Right cardiac atrium (tissue), 5 donors: ENCODE measurements at regions not wholly inside any gene's neighbourhood (a gene's known extent, or its start where the extent isn't known, plus 50 kb on each side); places are given as distances from the start of the nearest gene placed in this dataset.

Source experiments
- ATAC-seq, 2 donors: fragments of 200-7000 bp; cut with Tn5 transposase; one replicate each; pipeline versions ENCODE4 v1.8.0 to v1.9.1; 2020; ENCODE audit warnings: moderate library complexity in 2 of 2, mild to moderate bottlenecking in 1 of 2
- DNase-seq, 3 donors: peaks; one replicate each; pipeline ENCODE4 v3.0.0-alpha.2; 2020
- H3K27ac ChIP-seq: one replicate; pipeline ENCODE4 v1.5.1; 2013; ENCODE audit warnings: mild to moderate bottlenecking, low read length, control low read depth, moderate library complexity
- H3K27me3 ChIP-seq: one replicate; pipeline ENCODE4 v1.6.1; 2013; ENCODE audit not compliant: control insufficient read depth, insufficient read depth
- H3K4me1 ChIP-seq: one replicate; pipeline ENCODE4 v1.6.1; 2013; ENCODE audit warnings: low read length; ENCODE audit not compliant: control insufficient read depth, insufficient read depth
- H3K4me3 ChIP-seq: one replicate; pipeline ENCODE4 v1.5.1; 2013; ENCODE audit warnings: low read length, control low read depth
- H3K9me3 ChIP-seq: one replicate; pipeline ENCODE4 v1.6.1; 2013; ENCODE audit warnings: low read length; ENCODE audit not compliant: control insufficient read depth
- WGBS: extraction: QIAGEN DNeasy Blood & Tissue Kit; methylation state at CpG from one replicate; pipeline ENCODE4 v1.1.7; 2013; 5-methylcytosine and 5-hydroxymethylcytosine counted together
- intact Hi-C, 4 donors: fragments of 100-400 bp; cut with DNase I; formaldehyde crosslinking; loops; one replicate each; pipeline versions ENCODE4 v1.11.0 to v1.14.0; 2022 to 2023
- donor health status: healthy with polysubstance abuse.
- donor health status: DM: no; HTN: yes; CAD: no.
- donor health status: DM: no; HTN: no; CAD: no.
- donor health status: DM: no; HTN: yes; CAD: no; lungs with severe emphysema.
- donor health status: DM: yes; HTN: yes; CAD: no.

GRCh38 chr2:186255823-186256222 is 230.2 kb upstream of the ZC3H15 start:
- Histone ChIP-seq H3K4me1 (no peaks in the 10 kb centered on the region), H3K4me3 (no peak overlapping the region), H3K27me3 (no peaks in the 10 kb centered on the region), H3K9me3 (no peaks in the 10 kb centered on the region), H3K27ac (no peak overlapping the region)
- DNase-seq = no peak
- ATAC-seq = no peak
- intact Hi-C loops = no loop called here
- 91% methylated on average over 4 of the region's 4 CpGs for WGBS

GRCh38 chr2:186256540-186256939 is 229.5 kb upstream of the ZC3H15 start:
- no peak for DNase-seq
- WGBS = 13% methylated on average over 1 of the region's 1 CpG
- Histone ChIP-seq H3K27me3 (no peaks in the 10 kb centered on the region), H3K4me3 (no peak overlapping the region), H3K4me1 (no peaks in the 10 kb centered on the region), H3K9me3 (no peaks in the 10 kb centered on the region), H3K27ac (no peak overlapping the region)
- intact Hi-C loops = no loop called here
- ATAC-seq = peak in 1 of 2 donors; percentile 18

GRCh38 chr2:186263673-186264250 is 222.3 kb upstream of the ZC3H15 start:
- H3K27me3 ChIP-seq = no peaks in the 10 kb centered on the region
- intact Hi-C loops = no loop called here
- H3K27ac ChIP-seq = no peak overlapping the region
- H3K9me3 ChIP-seq = no peaks in the 10 kb centered on the region
- 92% methylated on average over 3 of the region's 3 CpGs for WGBS
- ATAC-seq (no peak), DNase-seq (no peak)
- no peaks in the 10 kb centered on the region for H3K4me1 ChIP-seq
- no peak overlapping the region for H3K4me3 ChIP-seq

- no peak overlapping the region for H3K27ac ChIP-seq
- no peaks in the 10 kb centered on the region for H3K9me3 ChIP-seq
- DNase-seq (no peak), ATAC-seq (no peak)
- intact Hi-C loops = no loop called here
- H3K27me3 ChIP-seq = no peaks in the 10 kb centered on the region
- WGBS = 91% methylated on average over 2 of the region's 2 CpGs
- no peaks in the 10 kb centered on the region for H3K4me1 ChIP-seq
- no peak overlapping the region for H3K4me3 ChIP-seq
These were observed 216.5 kb upstream of the ZC3H15 start for GRCh38 chr2:186269536-186269935.

GRCh38 chr2:186273953-186274352 is 212.1 kb upstream of the ZC3H15 start:
- intact Hi-C loops = no loop called here
- H3K9me3 ChIP-seq = no peaks in the 10 kb centered on the region
- DNase-seq (no peak), ATAC-seq (no peak)
- H3K27me3 ChIP-seq = no peaks in the 10 kb centered on the region
- H3K27ac ChIP-seq = no peak overlapping the region
- H3K4me1 ChIP-seq = no peaks in the 10 kb centered on the region
- H3K4me3 ChIP-seq = no peak overlapping the region

- intact Hi-C loops = no loop called here
- Histone ChIP-seq H3K27ac (no peak overlapping the region), H3K4me1 (no peaks in the 10 kb centered on the region), H3K9me3 (no peaks in the 10 kb centered on the region), H3K4me3 (no peak overlapping the region), H3K27me3 (no peaks in the 10 kb centered on the region)
- DNase-seq = no peak
- WGBS = 77% methylated on average over 6 of the region's 6 CpGs
- ATAC-seq = no peak
These were observed 211.0 kb upstream of the ZC3H15 start for GRCh38 chr2:186274936-186275575.

- DNase-seq (no peak), ATAC-seq (no peak)
- 87% methylated on average over 2 of the region's 2 CpGs for WGBS
- Histone ChIP-seq H3K27me3 (no peaks in the 10 kb centered on the region), H3K4me1 (no peaks in the 10 kb centered on the region), H3K27ac (no peak overlapping the region), H3K9me3 (no peaks in the 10 kb centered on the region), H3K4me3 (no peak overlapping the region)
- intact Hi-C loops = no loop called here
These were observed 209.2 kb upstream of the ZC3H15 start for GRCh38 chr2:186276909-186277308.

- Histone ChIP-seq H3K4me1 (no peaks in the 10 kb centered on the region), H3K27ac (no peak overlapping the region), H3K4me3 (no peak overlapping the region), H3K9me3 (no peaks in the 10 kb centered on the region), H3K27me3 (no peaks in the 10 kb centered on the region)
- no peak for DNase-seq
- WGBS = 91% methylated on average over 2 of the region's 2 CpGs
- ATAC-seq = no peak
- intact Hi-C loops = no loop called here
These were observed 204.3 kb upstream of the ZC3H15 start for GRCh38 chr2:186281726-186282125.

GRCh38 chr2:186294248-186294888 is 191.7 kb upstream of the ZC3H15 start:
- Histone ChIP-seq H3K27ac (no peak overlapping the region), H3K27me3 (no peaks in the 10 kb centered on the region), H3K4me3 (no peak overlapping the region), H3K9me3 (no peaks in the 10 kb centered on the region), H3K4me1 (no peaks in the 10 kb centered on the region)
- 71% methylated on average over 3 of the region's 3 CpGs for WGBS
- ATAC-seq (peak; percentile 67 to 80), DNase-seq (no peak)
- intact Hi-C loops = no loop called here

GRCh38 chr2:186299610-186300009 is 186.4 kb upstream of the ZC3H15 start:
- DNase-seq (no peak), ATAC-seq (no peak)
- no peak overlapping the region for H3K4me3 ChIP-seq
- H3K9me3 ChIP-seq = no peaks in the 10 kb centered on the region
- intact Hi-C loops = no loop called here
- WGBS = 59% methylated on average over 1 of the region's 1 CpG
- no peak overlapping the region for H3K27ac ChIP-seq
- H3K27me3 ChIP-seq = no peaks in the 10 kb centered on the region
- no peaks in the 10 kb centered on the region for H3K4me1 ChIP-seq

- Histone ChIP-seq H3K27me3 (no peaks in the 10 kb centered on the region), H3K4me1 (no peaks in the 10 kb centered on the region), H3K27ac (no peak overlapping the region), H3K4me3 (no peak overlapping the region), H3K9me3 (no peaks in the 10 kb centered on the region)
- intact Hi-C loops = no loop called here
- WGBS = 87% methylated on average over 7 of the region's 7 CpGs
- no peak for ATAC-seq
- DNase-seq = no peak
These were observed 183.8 kb upstream of the ZC3H15 start for GRCh38 chr2:186302263-186302662.
